Astrocyte of the spinal cord (primary cell): ENCODE measurements at regions not wholly inside any gene's neighbourhood (a gene's known extent, or its start where the extent isn't known, plus 50 kb on each side); places are given as distances from the start of the nearest gene placed in this dataset.
"Not testable (repeated sequence)": the region's sequence is repeated elsewhere in the genome, so short reads cannot be mapped to it uniquely, and the experiment has no call there.

Experiments
- DNase-seq: peaks from one replicate; pipeline ENCODE4 v3.0.0; 2011; ENCODE audit warnings: low read depth, low spot score
- H3K4me3 ChIP-seq: 2 replicates; pipeline ENCODE4 v1.5.1; 2011; ENCODE audit warnings: low read depth, mild to moderate bottlenecking, low read length, moderate library complexity
- in situ Hi-C: cut with HindIII; loops from 2 replicates; pipeline ENCODE4 v1.10.0; 2017; ENCODE audit warnings: low sequenced_read_pairs
- TF ChIP-seq, protein P1 (sequence below): IDR thresholded peaks from 2 replicates; pipeline ENCODE4 v1.5.1; 2012; ENCODE audit warnings: low read depth, mild to moderate bottlenecking, low read length, inconsistent platforms

DNA sequence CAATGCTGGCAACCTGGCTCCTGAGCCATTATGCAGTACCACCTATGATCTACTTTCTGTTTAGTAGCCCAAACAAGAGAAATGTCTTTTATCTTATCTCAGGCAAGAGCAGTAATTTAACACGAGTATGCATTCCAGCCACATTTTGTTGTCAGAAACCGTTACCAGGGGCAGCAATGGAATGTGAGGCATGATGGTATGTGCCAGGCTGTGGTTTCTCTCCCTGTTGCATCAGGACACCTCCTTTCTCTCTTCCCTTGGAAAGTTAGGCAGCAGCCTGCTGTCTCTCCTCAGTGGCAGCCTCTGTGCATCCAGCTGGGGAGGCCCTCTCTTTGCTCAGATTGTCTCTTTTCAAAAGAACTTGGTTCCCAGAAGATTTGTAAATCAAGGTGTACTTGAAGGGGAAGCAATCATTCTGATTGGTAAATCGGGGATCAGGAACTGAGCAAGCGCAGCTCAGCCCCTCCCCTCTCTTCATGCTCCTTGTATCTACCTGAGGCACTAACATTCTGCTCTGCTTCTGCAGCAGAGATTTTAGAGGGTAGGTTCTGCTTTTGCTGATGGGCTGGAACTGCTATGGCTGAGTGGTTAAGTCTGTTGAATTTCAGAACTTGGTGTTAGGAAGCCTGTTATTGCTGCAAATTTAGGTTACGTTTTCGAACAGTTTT, 229.2 kb downstream of the ADAMTS15 start:
- H3K4me3 ChIP-seq = no peak overlapping the region
- DNase-seq = peak; percentile 47
- in situ Hi-C loops = no loop called here
- TF ChIP-seq, protein P1, sequence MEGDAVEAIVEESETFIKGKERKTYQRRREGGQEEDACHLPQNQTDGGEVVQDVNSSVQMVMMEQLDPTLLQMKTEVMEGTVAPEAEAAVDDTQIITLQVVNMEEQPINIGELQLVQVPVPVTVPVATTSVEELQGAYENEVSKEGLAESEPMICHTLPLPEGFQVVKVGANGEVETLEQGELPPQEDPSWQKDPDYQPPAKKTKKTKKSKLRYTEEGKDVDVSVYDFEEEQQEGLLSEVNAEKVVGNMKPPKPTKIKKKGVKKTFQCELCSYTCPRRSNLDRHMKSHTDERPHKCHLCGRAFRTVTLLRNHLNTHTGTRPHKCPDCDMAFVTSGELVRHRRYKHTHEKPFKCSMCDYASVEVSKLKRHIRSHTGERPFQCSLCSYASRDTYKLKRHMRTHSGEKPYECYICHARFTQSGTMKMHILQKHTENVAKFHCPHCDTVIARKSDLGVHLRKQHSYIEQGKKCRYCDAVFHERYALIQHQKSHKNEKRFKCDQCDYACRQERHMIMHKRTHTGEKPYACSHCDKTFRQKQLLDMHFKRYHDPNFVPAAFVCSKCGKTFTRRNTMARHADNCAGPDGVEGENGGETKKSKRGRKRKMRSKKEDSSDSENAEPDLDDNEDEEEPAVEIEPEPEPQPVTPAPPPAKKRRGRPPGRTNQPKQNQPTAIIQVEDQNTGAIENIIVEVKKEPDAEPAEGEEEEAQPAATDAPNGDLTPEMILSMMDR = no peak

GRCh38 chr11:130679247-130679646, 230.8 kb downstream of the ADAMTS15 start:
- H3K4me3 ChIP-seq = no peak overlapping the region
- DNase-seq = no peak
- TF ChIP-seq, protein P1 = no peak
- in situ Hi-C loops = no loop called here

DNA sequence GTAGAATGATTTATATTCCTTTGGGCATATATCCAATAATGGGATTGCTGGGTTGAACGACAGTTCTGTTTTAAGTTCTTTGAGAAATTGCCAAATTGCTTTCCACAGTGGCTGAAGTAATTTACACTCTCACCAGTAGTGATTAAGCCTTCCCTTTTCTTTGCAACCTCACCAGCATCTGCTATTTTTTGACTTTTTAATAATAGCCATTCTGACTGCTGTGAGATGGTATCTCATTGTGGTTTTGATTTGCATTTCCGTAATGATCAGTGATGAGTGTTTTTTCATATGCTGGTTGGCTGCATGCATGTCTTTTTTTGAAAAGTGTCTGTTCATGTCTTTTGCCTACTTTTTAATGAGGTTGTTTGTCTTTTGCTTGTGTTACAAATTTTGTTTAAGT, 233.8 kb downstream of the SNX19 start:
- in situ Hi-C loops, H3K4me3 ChIP-seq, DNase-seq: not testable (repeated sequence)

DNA sequence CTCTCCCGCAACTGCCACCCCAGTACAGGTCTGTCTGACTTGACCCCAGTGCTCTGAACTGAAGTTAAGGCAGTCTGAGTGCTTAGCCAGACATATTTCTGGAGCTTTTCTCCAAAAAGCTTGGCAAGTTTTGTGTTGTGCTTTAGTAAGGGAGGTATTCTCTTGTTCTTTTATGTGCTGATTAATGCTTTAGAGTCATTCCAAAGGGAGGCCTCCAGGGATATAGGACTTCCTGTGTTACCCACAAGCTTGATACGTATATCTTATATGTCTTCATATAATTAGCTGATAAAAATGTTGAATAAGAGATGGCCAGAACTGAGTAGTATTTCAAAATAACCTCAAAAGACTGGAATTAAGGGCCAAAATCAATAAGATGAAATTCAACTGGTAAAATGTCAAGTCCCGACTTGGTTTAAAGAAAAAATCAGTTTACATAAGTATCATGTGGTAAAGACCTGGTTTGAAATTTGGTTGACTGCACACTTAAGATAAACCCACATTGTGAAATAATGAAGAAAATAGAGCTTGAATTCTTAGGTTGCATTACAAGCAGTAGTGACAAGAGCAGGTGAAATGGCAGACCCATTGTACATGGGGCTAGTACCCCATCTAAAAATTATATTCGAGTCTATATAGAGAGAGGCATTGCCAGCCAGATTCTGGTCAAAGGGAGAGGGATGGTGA, 226.9 kb downstream of the SNX19 start:
- in situ Hi-C loops = no loop called here
- TF ChIP-seq, protein P1 = no peak
- no peak overlapping the region for H3K4me3 ChIP-seq
- DNase-seq = peak; percentile 50

GRCh38 chr11:130691581-130691980, 224.7 kb downstream of the SNX19 start:
- in situ Hi-C loops = no loop called here
- DNase-seq = no peak
- no peak overlapping the region for H3K4me3 ChIP-seq
- TF ChIP-seq, protein P1 = no peak

GRCh38 chr11:130692220-130692619, 224.1 kb downstream of the SNX19 start:
- in situ Hi-C loops = no loop called here
- TF ChIP-seq, protein P1 = no peak
- no peak for DNase-seq
- H3K4me3 ChIP-seq = no peak overlapping the region

DNA sequence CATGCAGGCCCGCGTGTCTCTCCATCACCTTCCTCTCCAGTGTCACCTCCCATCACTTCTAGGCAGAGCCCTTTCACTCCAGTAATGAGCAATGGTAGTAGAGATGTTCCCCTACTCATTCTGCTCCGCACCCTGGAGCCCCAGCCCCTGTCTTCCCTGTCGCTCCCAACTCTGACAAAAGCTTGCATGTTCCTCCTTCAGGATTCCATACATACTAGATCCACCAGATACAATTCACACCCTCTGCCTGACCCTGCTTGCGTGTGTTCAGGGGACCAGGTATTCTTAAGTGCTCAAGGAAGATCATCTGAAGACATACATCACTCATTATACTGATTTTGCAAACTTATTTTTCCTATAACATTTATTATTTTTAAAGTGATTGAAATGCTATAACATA, 222.7 kb downstream of the SNX19 start:
- H3K4me3 ChIP-seq = no peak overlapping the region
- in situ Hi-C loops = no loop called here
- no peak for DNase-seq
- TF ChIP-seq, protein P1 = no peak
